IPS-18c (cell line): ENCODE measurements at regions not wholly inside any gene's neighbourhood (a gene's known extent, or its start where the extent isn't known, plus 50 kb on each side); places are given as distances from the start of the nearest gene placed in this dataset.

Experiments used
- H3K4me3 ChIP-seq: 2 replicates; pipeline ENCODE4 v1.7.0; 2013; ENCODE audit warnings: low read depth, mild to moderate bottlenecking, low read length, moderate library complexity; ENCODE audit not compliant: insufficient read depth
- H3K9me3 ChIP-seq: one replicate; pipeline ENCODE4 v1.6.1; 2013; ENCODE audit warnings: mild to moderate bottlenecking, low read length, moderate library complexity; ENCODE audit not compliant: control insufficient read depth, insufficient read depth

DNA sequence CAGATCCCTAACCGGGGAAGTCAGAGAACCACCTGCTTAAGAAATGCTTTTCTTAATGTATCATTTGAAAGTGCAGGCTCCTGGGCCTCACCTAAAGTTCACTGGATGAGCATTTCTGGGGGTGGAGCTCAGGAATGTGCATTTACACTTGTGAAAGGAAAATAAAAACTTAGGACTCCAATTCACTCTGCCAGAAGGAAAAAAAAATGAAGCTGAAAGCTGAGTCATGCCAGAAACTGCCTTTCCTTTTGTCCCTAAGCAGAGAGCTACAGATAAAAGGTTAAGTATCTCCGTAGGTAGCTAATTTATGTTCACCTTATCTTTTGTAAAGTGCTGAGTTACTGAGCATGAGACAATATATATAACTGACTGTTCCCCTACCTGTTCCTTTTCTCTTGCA is 229.5 kb upstream of the MEX3C start:
- Histone ChIP-seq H3K9me3 (peaks cover 2% of the 10 kb centered on the region), H3K4me3 (no peak overlapping the region)

- Histone ChIP-seq H3K4me3 (no peak overlapping the region), H3K9me3 (peaks cover 2% of the 10 kb centered on the region)
Measured at GRCh38 chr18:51429644-51430043, 232.2 kb upstream of the MEX3C start.

GRCh38 chr18:51430538-51430937 is 233.1 kb upstream of the MEX3C start:
- H3K9me3 ChIP-seq = peaks cover 2% of the 10 kb centered on the region
- H3K4me3 ChIP-seq = no peak overlapping the region

DNA sequence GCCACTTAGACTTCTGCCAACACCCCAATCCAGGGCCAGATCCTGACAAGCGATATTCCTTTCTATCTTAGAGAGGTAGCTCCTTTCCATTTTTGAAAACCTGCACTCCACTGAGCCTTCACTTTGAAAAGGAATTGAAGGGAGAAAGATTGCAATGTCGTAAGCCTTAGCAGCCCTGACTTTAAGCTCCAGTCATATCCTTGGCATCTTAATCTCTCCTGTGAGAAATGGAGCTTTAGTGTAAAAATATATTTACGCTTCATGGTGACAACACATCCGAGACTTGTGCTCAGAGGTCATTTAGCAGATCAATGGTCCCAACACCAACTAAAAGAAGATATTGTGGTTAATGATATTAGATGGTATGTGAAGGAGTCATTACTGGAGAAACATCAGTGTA is 235.8 kb upstream of the MEX3C start:
- H3K4me3 ChIP-seq = no peak overlapping the region
- H3K9me3 ChIP-seq = no peaks in the 10 kb centered on the region

- Histone ChIP-seq H3K9me3 (no peaks in the 10 kb centered on the region), H3K4me3 (no peak overlapping the region)
Measured at GRCh38 chr18:51433881-51434280, 236.4 kb upstream of the MEX3C start.

DNA sequence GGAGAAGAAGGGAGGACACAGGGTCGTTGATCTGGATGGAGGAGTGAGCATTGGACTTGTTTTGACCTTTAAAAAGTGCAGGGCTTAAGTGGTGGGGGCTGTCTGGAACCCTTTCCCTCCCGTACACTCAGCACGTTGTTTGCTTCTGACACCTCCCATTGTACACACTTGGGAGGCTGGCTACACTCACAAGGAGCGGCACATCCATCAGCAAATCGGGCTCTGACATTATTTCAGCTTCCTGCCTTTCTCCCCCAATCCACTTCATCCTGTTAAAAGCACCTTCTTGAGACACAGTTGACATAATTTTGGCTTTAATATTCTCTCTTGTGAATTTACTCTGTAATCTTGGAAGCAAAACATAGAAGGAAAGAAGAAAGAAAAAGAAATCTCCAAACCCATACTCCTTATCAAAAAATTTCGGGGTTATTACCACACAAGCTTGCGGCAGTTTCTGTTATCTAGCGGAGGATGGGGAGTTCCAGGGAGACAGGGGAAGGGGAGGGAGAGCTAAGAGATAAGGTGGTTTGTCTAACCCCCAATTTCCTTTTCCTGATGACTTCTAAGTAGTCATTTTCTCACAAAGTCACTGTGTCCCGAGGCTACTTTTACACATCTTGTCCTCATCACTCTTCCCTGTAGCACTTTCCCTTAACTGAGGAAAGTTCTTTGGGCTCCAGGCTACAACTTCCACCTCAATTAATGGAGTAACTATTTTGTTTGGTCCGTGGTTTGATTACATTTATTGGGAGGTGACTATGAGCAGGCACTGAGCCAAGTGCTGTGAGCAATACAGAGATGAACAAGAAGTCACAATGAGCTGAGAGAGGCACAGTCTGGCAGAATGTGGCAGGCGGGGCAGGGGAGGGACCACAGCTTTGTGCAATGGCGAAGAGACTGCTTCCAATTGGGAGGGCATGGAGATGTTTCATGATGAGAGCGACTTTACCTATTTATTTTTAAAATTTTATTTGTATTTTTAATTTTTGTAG is 240.1 kb upstream of the MEX3C start:
- H3K4me3 ChIP-seq = no peak overlapping the region

DNA sequence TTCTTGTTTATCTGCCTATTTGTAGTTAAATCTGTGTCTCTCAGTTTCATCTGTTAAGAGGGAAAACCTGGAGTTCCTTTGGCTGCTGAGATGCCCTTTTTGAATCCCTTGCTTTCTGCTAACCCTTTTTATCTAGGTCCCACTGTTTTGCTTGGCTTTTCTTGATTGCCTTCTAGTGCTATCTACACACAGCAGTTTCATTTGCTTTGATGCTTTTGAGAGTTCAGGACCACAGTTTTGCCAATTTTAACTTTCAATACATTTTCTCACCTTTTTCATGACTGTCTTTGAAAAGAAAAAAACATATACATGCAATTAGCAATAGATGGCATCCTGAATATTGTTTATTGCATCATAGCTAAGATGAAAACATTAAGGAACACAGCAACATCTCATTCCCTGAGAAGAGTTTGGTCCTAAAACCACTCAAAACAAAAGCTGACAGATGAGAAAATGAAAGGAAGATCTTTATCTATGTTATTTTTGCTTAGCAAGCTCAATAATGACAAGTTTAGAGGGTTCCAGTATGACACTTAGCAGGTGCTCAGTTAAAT is 241.4 kb upstream of the MEX3C start:
- no peak overlapping the region for H3K4me3 ChIP-seq
- no peaks in the 10 kb centered on the region for H3K9me3 ChIP-seq

More for the DNA sequence above, 240.1 kb upstream of the MEX3C start:
- H3K9me3 ChIP-seq = no peaks in the 10 kb centered on the region

DNA sequence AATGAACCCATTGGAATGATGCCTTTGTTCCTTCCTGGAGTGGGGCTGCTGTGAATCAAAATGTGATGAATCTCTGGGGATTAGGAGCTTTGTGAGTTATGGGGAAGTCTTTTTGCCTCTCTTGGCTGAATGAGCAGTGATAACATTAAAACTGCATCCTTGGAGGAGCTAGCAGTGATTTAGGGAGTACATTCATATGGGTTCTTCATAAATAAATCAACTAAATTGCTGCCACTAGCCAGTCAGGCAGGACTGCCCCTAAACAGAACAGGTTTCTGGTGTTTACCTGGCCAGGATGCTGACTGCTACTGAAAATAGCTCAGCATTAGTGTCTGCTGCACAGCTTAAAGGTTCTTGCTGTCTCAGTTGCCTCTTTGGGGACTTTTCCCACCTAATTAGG is 244.5 kb upstream of the MEX3C start:
- H3K9me3 ChIP-seq = no peaks in the 10 kb centered on the region

GRCh38 chr18:51446571-51447210 is 249.2 kb upstream of the MEX3C start:
- H3K4me3 ChIP-seq = no peak overlapping the region
- H3K9me3 ChIP-seq = no peaks in the 10 kb centered on the region

More for the DNA sequence above, 244.5 kb upstream of the MEX3C start:
- H3K4me3 ChIP-seq = no peak overlapping the region

GRCh38 chr18:51447351-51448342 is 250.2 kb upstream of the MEX3C start:
- Histone ChIP-seq H3K9me3 (no peaks in the 10 kb centered on the region), H3K4me3 (0 out of 2 replicates have a peak overlapping the region, but pooled peaks have one; percentile 3)

GRCh38 chr18:51448949-51449348 is 251.5 kb upstream of the MEX3C start:
- no peaks in the 10 kb centered on the region for H3K9me3 ChIP-seq
- no peak overlapping the region for H3K4me3 ChIP-seq

DNA sequence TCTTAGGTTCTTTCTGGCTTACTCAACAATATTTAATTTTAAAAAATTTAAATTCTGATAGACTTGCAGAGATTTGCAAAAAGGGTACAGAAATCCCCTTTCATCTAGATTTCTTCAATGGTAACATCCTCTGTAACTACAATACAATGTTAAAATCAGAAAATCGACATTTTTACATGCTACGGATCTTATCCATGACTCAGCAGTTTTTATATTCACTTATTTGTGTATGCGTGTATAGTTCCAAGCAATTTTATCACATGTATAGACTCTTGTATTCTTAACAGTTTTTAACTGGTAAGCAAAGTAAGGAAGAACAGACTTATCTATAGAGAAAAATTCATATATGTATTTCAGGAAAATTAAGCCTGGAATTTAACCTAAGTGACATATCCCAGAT is 256.1 kb upstream of the MEX3C start:
- no peaks in the 10 kb centered on the region for H3K9me3 ChIP-seq
- H3K4me3 ChIP-seq = no peak overlapping the region

DNA sequence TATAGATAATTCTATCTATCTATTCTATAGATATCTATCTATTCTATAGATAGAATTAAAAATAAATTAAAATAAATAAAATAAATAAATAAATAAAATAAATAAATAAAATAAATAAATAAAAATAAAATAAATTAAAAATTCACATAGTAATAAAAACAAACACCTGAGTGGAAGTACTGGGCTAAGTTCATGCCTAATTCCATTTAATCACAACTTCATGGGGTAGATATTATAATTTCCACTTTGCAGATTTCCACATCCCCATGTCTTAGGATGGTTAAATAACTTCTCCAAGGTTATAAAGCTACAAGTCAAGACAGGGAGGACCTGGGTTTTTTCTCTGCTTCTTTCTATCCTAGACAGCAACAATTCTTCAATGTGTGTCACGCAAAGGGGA is 261.4 kb upstream of the MEX3C start:
- Histone ChIP-seq H3K4me3 (no peak overlapping the region), H3K9me3 (no peaks in the 10 kb centered on the region)

DNA sequence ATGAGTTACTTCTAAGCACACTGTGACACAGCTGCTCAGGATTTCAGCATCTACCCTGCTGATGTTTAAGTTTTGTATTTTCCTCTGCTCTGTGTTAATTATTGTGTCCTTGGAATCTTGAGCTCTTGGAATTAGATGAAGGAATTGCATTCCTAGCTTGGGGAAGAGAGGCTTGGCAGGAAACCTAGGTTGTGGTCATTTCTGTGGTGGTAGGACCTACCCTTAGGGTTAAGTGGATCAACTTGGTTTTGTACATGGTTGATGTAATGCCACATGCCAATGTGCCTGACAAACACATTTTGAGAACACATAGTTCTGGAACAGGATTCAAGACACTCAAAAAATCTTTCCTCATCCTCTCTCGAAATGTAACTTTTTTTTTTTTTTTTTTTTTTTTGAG is 264.5 kb upstream of the MEX3C start:
- Histone ChIP-seq H3K9me3 (no peaks in the 10 kb centered on the region), H3K4me3 (no peak overlapping the region)

GRCh38 chr18:51463483-51464136 is 266.1 kb upstream of the MEX3C start:
- H3K4me3 ChIP-seq = no peak overlapping the region
- H3K9me3 ChIP-seq = no peaks in the 10 kb centered on the region

GRCh38 chr18:51478908-51479307 is 281.4 kb upstream of the MEX3C start:
- Histone ChIP-seq H3K9me3 (peaks cover 2% of the 10 kb centered on the region), H3K4me3 (no peak overlapping the region)
